OCI-LY7 (cell line): ENCODE measurements at regions not wholly inside any gene's neighbourhood (a gene's known extent, or its start where the extent isn't known, plus 50 kb on each side); places are given as distances from the start of the nearest gene placed in this dataset.

Experiments
- BruUV-seq: library from RNA; stranded (reverse); fragments of 400-500 nt; replicated peaks from 2 replicates; lab custom pipeline; 2021; lab: Mats Ljungman, UMichigan
- CTCF ChIA-PET: fragments of 300-600 bp; sonication (Branson Sonifier 250); formaldehyde crosslinking; loops from one replicate; lab custom pipeline; 2022; ENCODE audit warnings: antibody characterized with exemption; ENCODE audit not compliant: unreplicated experiment; lab: Charles Lee
- POLR2A ChIA-PET: fragments of 300-600 bp; sonication (Branson Sonifier 250); formaldehyde crosslinking; loops from one replicate; lab custom pipeline; 2022; ENCODE audit warnings: antibody characterized with exemption; lab: Charles Lee
- DNase-seq: peaks from one replicate; pipeline ENCODE4 v3.0.0-alpha.2; 2015; ENCODE audit warnings: low spot score
- H2AFZ ChIP-seq: fragments of 200-600 bp; sonication (generic), shearing (Covaris generic); 2 replicates; pipeline ENCODE4 v1.6.1; 2014; ENCODE audit warnings: mild to moderate bottlenecking, antibody characterized with exemption, low read length, moderate library complexity
- H3K27ac ChIP-seq: fragments of 200-600 bp; sonication (generic); 2 replicates; pipeline ENCODE4 v1.5.1; 2014; ENCODE audit warnings: mixed run types, low read depth, mild to moderate bottlenecking, moderate library complexity, low read length, inconsistent platforms; ENCODE audit not compliant: poor library complexity, severe bottlenecking
- H3K36me3 ChIP-seq: fragments of 200-600 bp; sonication (generic); 2 replicates; pipeline ENCODE4 v1.6.1; 2014; ENCODE audit warnings: mild to moderate bottlenecking, antibody characterized with exemption, low read length, moderate library complexity, mixed read lengths; ENCODE audit not compliant: insufficient read depth
- H3K4me1 ChIP-seq: fragments of 200-600 bp; sonication (generic); 2 replicates; pipeline ENCODE4 v1.5.1; 2014; ENCODE audit warnings: mild to moderate bottlenecking, low read length; ENCODE audit not compliant: insufficient read depth, poor library complexity, severe bottlenecking
- H3K4me2 ChIP-seq: fragments of 200-600 bp; sonication (generic); 2 replicates; pipeline ENCODE4 v1.6.1; 2014; ENCODE audit warnings: mild to moderate bottlenecking, low read length
- H3K4me3 ChIP-seq: fragments of 200-600 bp; sonication (generic); 2 replicates; pipeline ENCODE4 v1.5.1; 2014; ENCODE audit warnings: mild to moderate bottlenecking, low read depth, low read length; ENCODE audit not compliant: poor library complexity, severe bottlenecking
- H3K79me2 ChIP-seq: fragments of 200-600 bp; sonication (generic); 2 replicates; pipeline ENCODE4 v1.6.1; 2016; ENCODE audit warnings: low read depth, mild to moderate bottlenecking, low read length, moderate library complexity, mixed read lengths; ENCODE audit not compliant: insufficient read depth
- H3K9me2 ChIP-seq: fragments of 200-600 bp; sonication (generic); 2 replicates; pipeline ENCODE4 v1.6.1; 2016; ENCODE audit warnings: mild to moderate bottlenecking, low read length, mixed read lengths; ENCODE audit not compliant: insufficient read depth
- H3K9me3 ChIP-seq: fragments of 200-600 bp; sonication (generic); 2 replicates; pipeline ENCODE4 v1.6.1; 2014; ENCODE audit warnings: mild to moderate bottlenecking, mixed run types, low read length, mixed read lengths
- H4K20me1 ChIP-seq: fragments of 200-600 bp; sonication (generic); 2 replicates; pipeline ENCODE4 v1.6.1; 2014; ENCODE audit warnings: mild to moderate bottlenecking, antibody characterized with exemption, low read length, moderate library complexity, mixed read lengths; ENCODE audit not compliant: insufficient read depth
- CTCF ChIP-seq: fragments of 200-600 bp; sonication (generic); conservative IDR thresholded peaks from 2 replicates; pipeline ENCODE4 v1.5.1; 2014; ENCODE audit warnings: mild to moderate bottlenecking, antibody characterized with exemption, low read length, moderate library complexity, mixed read lengths
- EZH2phosphoT487 ChIP-seq: fragments of 200-600 bp; sonication (generic); IDR thresholded peaks from 2 replicates; pipeline ENCODE4 v1.6.1; 2018; ENCODE audit warnings: low read depth, borderline replicate concordance, mild to moderate bottlenecking, mixed run types, antibody characterized with exemption, low read length, moderate library complexity, mixed read lengths
- intact Hi-C: fragments of 100-400 bp; cut with micrococcal nuclease; formaldehyde crosslinking; loops from one replicate; pipeline ENCODE4 v1.10.0; 2022; ENCODE audit not compliant: unreplicated experiment

- BruUV-seq: no TSS peak
- intact Hi-C loops: no loop called here
- Histone ChIP-seq H3K9me3 (peaks cover 7% of the 10 kb centered on the region; the same call in 1 of the 2 replicates), H2AFZ (no peak overlapping the region), H4K20me1 (no peaks in the 10 kb centered on the region), H3K27ac (no peak overlapping the region), H3K4me3 (no peak overlapping the region), H3K4me1 (no peaks in the 10 kb centered on the region), H3K4me2 (no peak overlapping the region), H3K9me2 (no peaks in the 10 kb centered on the region), H3K79me2 (no peaks in the 10 kb centered on the region), H3K36me3 (no peaks in the 10 kb centered on the region)
- no peak for TF ChIP-seq CTCF
- TF ChIP-seq EZH2phosphoT487: no peak
- CTCF ChIA-PET: no interaction called here
- no peak for DNase-seq
- POLR2A ChIA-PET: no interaction called here
Observed at GRCh38 chr12:42750356-42750755, 160.8 kb upstream of the PRICKLE1 start.

- H3K36me3 ChIP-seq: no peaks in the 10 kb centered on the region
- no peak overlapping the region for H3K27ac ChIP-seq
- H3K4me2 ChIP-seq: no peak overlapping the region
- no peak for DNase-seq
- ChIA-PET CTCF (no interaction called here), POLR2A (interaction anchor here (0.6 to 0.9 kb wide), 2 partner anchors 1566 to 1599 kb away, joined by 3 read pairs; no protein-coding TSS in a partner anchor)
- H4K20me1 ChIP-seq: no peaks in the 10 kb centered on the region
- no peaks in the 10 kb centered on the region for H3K9me2 ChIP-seq
- no TSS peak for BruUV-seq
- no peaks in the 10 kb centered on the region for H3K79me2 ChIP-seq
- H2AFZ ChIP-seq: no peak overlapping the region
- TF ChIP-seq CTCF: no peak
- no peak for TF ChIP-seq EZH2phosphoT487
- peaks cover 7% of the 10 kb centered on the region; the same call in 1 of the 2 replicates for H3K9me3 ChIP-seq
- intact Hi-C loops: no loop called here
- no peak overlapping the region for H3K4me3 ChIP-seq
- no peaks in the 10 kb centered on the region for H3K4me1 ChIP-seq
Observed at GRCh38 chr12:42749239-42749638, 159.7 kb upstream of the PRICKLE1 start.

GRCh38 chr12:42744539-42745182, 155.1 kb upstream of the PRICKLE1 start:
- Histone ChIP-seq H3K36me3 (no peaks in the 10 kb centered on the region), H3K9me2 (no peaks in the 10 kb centered on the region), H4K20me1 (no peaks in the 10 kb centered on the region), H3K27ac (no peak overlapping the region), H3K79me2 (no peaks in the 10 kb centered on the region), H2AFZ (no peak overlapping the region), H3K4me3 (no peak overlapping the region), H3K4me2 (no peak overlapping the region), H3K9me3 (peaks cover 7% of the 10 kb centered on the region; the same call in 1 of the 2 replicates), H3K4me1 (no peaks in the 10 kb centered on the region)
- BruUV-seq: no TSS peak
- DNase-seq: no peak
- ChIA-PET CTCF (no interaction called here), POLR2A (interaction anchor here (0.6 kb wide), 1 partner anchor 1382 kb away, joined by 3 read pairs; no protein-coding TSS in a partner anchor)
- intact Hi-C loops: no loop called here
- no peak for TF ChIP-seq EZH2phosphoT487
- TF ChIP-seq CTCF: no peak
